ENCODE measurements at regions not wholly inside any gene's neighbourhood (a gene's known extent, or its start where the extent isn't known, plus 50 kb on each side); places are given as distances from the start of the nearest gene placed in this dataset.
"Not testable (repeated sequence)": the region's sequence is repeated elsewhere in the genome, so short reads cannot be mapped to it uniquely, and the experiment has no call there.

DNA sequence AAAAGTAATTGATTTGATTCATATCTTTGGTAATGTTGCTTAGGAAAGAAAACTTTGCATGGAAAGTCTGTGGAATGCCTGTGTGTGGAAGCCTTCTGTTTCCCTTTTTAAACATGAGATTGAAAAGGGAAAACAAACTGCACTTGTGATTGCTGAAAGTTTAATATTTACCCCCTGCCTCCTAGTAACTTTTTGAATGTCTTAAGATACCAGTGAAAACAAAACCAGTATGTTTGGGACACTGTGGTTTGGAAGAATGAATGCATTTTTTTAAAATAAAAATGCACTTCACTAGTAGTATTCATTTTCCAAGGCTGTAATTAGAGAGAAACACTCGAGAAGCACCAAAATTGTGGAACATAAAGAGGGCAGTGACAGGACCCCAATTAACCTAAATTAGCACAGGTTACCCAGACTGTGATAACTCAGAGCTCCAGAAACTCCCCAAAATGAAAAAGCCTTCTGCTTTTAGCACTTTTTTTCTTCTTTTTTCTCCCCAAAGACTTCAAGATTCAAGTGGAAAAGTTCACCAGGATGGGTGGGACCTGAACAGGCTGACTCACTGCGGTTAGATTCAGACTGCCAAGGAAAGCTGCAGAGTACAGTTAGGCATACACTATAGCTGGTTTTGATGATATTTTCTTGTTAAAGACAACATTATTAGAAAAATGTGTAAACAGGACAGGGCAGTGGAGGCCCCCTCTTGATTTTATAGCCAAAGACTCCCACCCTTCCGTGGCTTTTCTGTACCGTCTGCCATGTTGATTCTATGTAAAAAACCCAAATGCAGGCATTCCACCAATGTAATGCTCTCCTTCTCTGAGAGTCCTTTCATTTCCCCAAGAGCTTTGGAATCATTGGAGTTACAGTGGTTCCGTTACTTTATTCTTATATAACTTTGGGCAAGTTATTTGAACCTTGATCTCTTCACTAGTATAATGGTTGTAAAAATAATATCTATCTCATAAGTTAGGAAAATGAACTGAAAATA, 88.6 kb upstream of the NBPF26 start:
- TF ChIP-seq EZH2 (IDR thresholded peaks at IDR 0.05); POLR2AphosphoS5 (IDR thresholded peaks at IDR 0.05; ENCODE audit: borderline replicate concordance, low read depth, low read length): not testable (repeated sequence)
